GDM1 (cell line): ENCODE measurements at regions not wholly inside any gene's neighbourhood (a gene's known extent, or its start where the extent isn't known, plus 50 kb on each side); places are given as distances from the start of the nearest gene placed in this dataset.
"Not testable (repeated sequence)": the region's sequence is repeated elsewhere in the genome, so short reads cannot be mapped to it uniquely, and the experiment has no call there.

Experiments used
- DNase-seq: peaks from one replicate; lab custom pipeline; 2025; lab: John Stamatoyannopoulos, UW

GRCh38 chr4:189613207-189613606 is 327.5 kb upstream of the FRG1 start:
- no peak for DNase-seq

GRCh38 chr4:189615217-189615663 is 325.4 kb upstream of the FRG1 start:
- DNase-seq: no peak

GRCh38 chr4:189617741-189618140 is 322.9 kb upstream of the FRG1 start:
- not testable (repeated sequence) for DNase-seq

GRCh38 chr4:189619441-189620250 is 321.0 kb upstream of the FRG1 start:
- not testable (repeated sequence) for DNase-seq

- DNase-seq: not testable (repeated sequence)
These were observed 318.1 kb upstream of the FRG1 start for GRCh38 chr4:189622574-189622973.

GRCh38 chr4:189627041-189627440 is 313.6 kb upstream of the FRG1 start:
- DNase-seq: not testable (repeated sequence)

- not testable (repeated sequence) for DNase-seq
These were observed 310.9 kb upstream of the FRG1 start for GRCh38 chr4:189629733-189630132.

GRCh38 chr4:189630913-189631567 is 309.6 kb upstream of the FRG1 start:
- not testable (repeated sequence) for DNase-seq

- not testable (repeated sequence) for DNase-seq
These were observed 309.1 kb upstream of the FRG1 start for GRCh38 chr4:189631568-189631916.

- DNase-seq: not testable (repeated sequence)
These were observed 290.2 kb upstream of the FRG1 start for GRCh38 chr4:189650436-189650835.

GRCh38 chr4:189653130-189653653 is 287.5 kb upstream of the FRG1 start:
- DNase-seq: not testable (repeated sequence)

- DNase-seq: not testable (repeated sequence)
These were observed 286.7 kb upstream of the FRG1 start for GRCh38 chr4:189653983-189654382.

- not testable (repeated sequence) for DNase-seq
These were observed 286.3 kb upstream of the FRG1 start for GRCh38 chr4:189654396-189654795.

- DNase-seq: not testable (repeated sequence)
These were observed 284.9 kb upstream of the FRG1 start for GRCh38 chr4:189655817-189656216.

- no peak for DNase-seq
These were observed 284.0 kb upstream of the FRG1 start for GRCh38 chr4:189656641-189657040.

GRCh38 chr4:189658259-189658658 is 282.4 kb upstream of the FRG1 start:
- DNase-seq: not testable (repeated sequence)

GRCh38 chr4:189658831-189659230 is 281.8 kb upstream of the FRG1 start:
- DNase-seq: not testable (repeated sequence)

GRCh38 chr4:189659287-189659686 is 281.4 kb upstream of the FRG1 start:
- DNase-seq: no peak

GRCh38 chr4:189660722-189661360 is 279.8 kb upstream of the FRG1 start:
- no peak for DNase-seq

GRCh38 chr4:189664693-189665250 is 275.9 kb upstream of the FRG1 start:
- DNase-seq: no peak

- not testable (repeated sequence) for DNase-seq
These were observed 274.9 kb upstream of the FRG1 start for GRCh38 chr4:189665712-189666305.

GRCh38 chr4:189667386-189667785 is 273.3 kb upstream of the FRG1 start:
- DNase-seq: not testable (repeated sequence)
